ENCODE measurements at regions not wholly inside any gene's neighbourhood (a gene's known extent, or its start where the extent isn't known, plus 50 kb on each side); places are given as distances from the start of the nearest gene placed in this dataset.

GRCh38 chr16:17566656-17567450 is 96.1 kb upstream of the XYLT1 start:
- H3K4me3 ChIP-seq (ENCODE audit: insufficient read length, low read depth): no peak overlapping the region
- H3K36me3 ChIP-seq (ENCODE audit: insufficient read depth, insufficient read length, low read length): no peaks in the 10 kb centered on the region
- DNase-seq (ENCODE audit: low read depth, low spot score): no peak
- no peaks in the 10 kb centered on the region for H3K27me3 ChIP-seq (ENCODE audit: insufficient read depth, insufficient read length)
- H3K9me3 ChIP-seq (ENCODE audit: insufficient read depth, low read length): no peaks in the 10 kb centered on the region
- no peaks in the 10 kb centered on the region for H3K4me1 ChIP-seq (ENCODE audit: insufficient read depth, insufficient read length)
- H3K9ac ChIP-seq (ENCODE audit: insufficient read length, low read depth): no peak overlapping the region
- no peak for TF ChIP-seq ZNF274 (IDR thresholded peaks at IDR 0.05; ENCODE audit: low read depth, low read length)
- TF ChIP-seq SUZ12 (IDR thresholded peaks at IDR 0.05; ENCODE audit: extremely low read depth, insufficient read depth, insufficient read length): no peak
- TF ChIP-seq YY1 (IDR thresholded peaks at IDR 0.05; ENCODE audit: insufficient read depth, insufficient read length): no peak

- DNase-seq (ENCODE audit: low read depth, low spot score): no peak
- H3K9ac ChIP-seq (ENCODE audit: insufficient read length, low read depth): no peak overlapping the region
- no peaks in the 10 kb centered on the region for H3K4me1 ChIP-seq (ENCODE audit: insufficient read depth, insufficient read length)
- H3K9me3 ChIP-seq (ENCODE audit: insufficient read depth, low read length): no peaks in the 10 kb centered on the region
- no peak for TF ChIP-seq ZNF274 (IDR thresholded peaks at IDR 0.05; ENCODE audit: low read depth, low read length)
- no peak for TF ChIP-seq SUZ12 (IDR thresholded peaks at IDR 0.05; ENCODE audit: extremely low read depth, insufficient read depth, insufficient read length)
- no peak for TF ChIP-seq YY1 (IDR thresholded peaks at IDR 0.05; ENCODE audit: insufficient read depth, insufficient read length)
- no peak overlapping the region for H3K4me3 ChIP-seq (ENCODE audit: insufficient read length, low read depth)
- H3K27me3 ChIP-seq (ENCODE audit: insufficient read depth, insufficient read length): no peaks in the 10 kb centered on the region
- H3K36me3 ChIP-seq (ENCODE audit: insufficient read depth, insufficient read length, low read length): no peaks in the 10 kb centered on the region
Observed at GRCh38 chr16:17566075-17566474, 95.3 kb upstream of the XYLT1 start.

- no peaks in the 10 kb centered on the region for H3K36me3 ChIP-seq (ENCODE audit: insufficient read depth, insufficient read length, low read length)
- no peak overlapping the region for H3K9ac ChIP-seq (ENCODE audit: insufficient read length, low read depth)
- no peak for DNase-seq (ENCODE audit: low read depth, low spot score)
- H3K9me3 ChIP-seq (ENCODE audit: insufficient read depth, low read length): no peaks in the 10 kb centered on the region
- H3K27me3 ChIP-seq (ENCODE audit: insufficient read depth, insufficient read length): no peaks in the 10 kb centered on the region
- TF ChIP-seq SUZ12 (IDR thresholded peaks at IDR 0.05; ENCODE audit: extremely low read depth, insufficient read depth, insufficient read length): no peak
- no peak for TF ChIP-seq ZNF274 (IDR thresholded peaks at IDR 0.05; ENCODE audit: low read depth, low read length)
- no peak for TF ChIP-seq YY1 (IDR thresholded peaks at IDR 0.05; ENCODE audit: insufficient read depth, insufficient read length)
- no peaks in the 10 kb centered on the region for H3K4me1 ChIP-seq (ENCODE audit: insufficient read depth, insufficient read length)
- no peak overlapping the region for H3K4me3 ChIP-seq (ENCODE audit: insufficient read length, low read depth)
Observed at GRCh38 chr16:17565605-17566004, 94.8 kb upstream of the XYLT1 start.

- H3K36me3 ChIP-seq (ENCODE audit: insufficient read depth, insufficient read length, low read length): no peaks in the 10 kb centered on the region
- no peaks in the 10 kb centered on the region for H3K9me3 ChIP-seq (ENCODE audit: insufficient read depth, low read length)
- DNase-seq (ENCODE audit: low read depth, low spot score): no peak
- no peak overlapping the region for H3K4me3 ChIP-seq (ENCODE audit: insufficient read length, low read depth)
- no peaks in the 10 kb centered on the region for H3K4me1 ChIP-seq (ENCODE audit: insufficient read depth, insufficient read length)
- H3K9ac ChIP-seq (ENCODE audit: insufficient read length, low read depth): no peak overlapping the region
- no peaks in the 10 kb centered on the region for H3K27me3 ChIP-seq (ENCODE audit: insufficient read depth, insufficient read length)
- no peak for TF ChIP-seq SUZ12 (IDR thresholded peaks at IDR 0.05; ENCODE audit: extremely low read depth, insufficient read depth, insufficient read length)
- no peak for TF ChIP-seq ZNF274 (IDR thresholded peaks at IDR 0.05; ENCODE audit: low read depth, low read length)
- no peak for TF ChIP-seq YY1 (IDR thresholded peaks at IDR 0.05; ENCODE audit: insufficient read depth, insufficient read length)
Observed at GRCh38 chr16:17564856-17565255, 94.1 kb upstream of the XYLT1 start.

- Histone ChIP-seq H3K27me3 (ENCODE audit: insufficient read depth, insufficient read length) (no peaks in the 10 kb centered on the region), H3K4me1 (ENCODE audit: insufficient read depth, insufficient read length) (no peaks in the 10 kb centered on the region), H3K36me3 (ENCODE audit: insufficient read depth, insufficient read length, low read length) (no peaks in the 10 kb centered on the region), H3K9ac (ENCODE audit: insufficient read length, low read depth) (no peak overlapping the region), H3K9me3 (ENCODE audit: insufficient read depth, low read length) (no peaks in the 10 kb centered on the region), H3K4me3 (ENCODE audit: insufficient read length, low read depth) (no peak overlapping the region)
- TF ChIP-seq ZNF274 (IDR thresholded peaks at IDR 0.05; ENCODE audit: low read depth, low read length) (no peak), SUZ12 (IDR thresholded peaks at IDR 0.05; ENCODE audit: extremely low read depth, insufficient read depth, insufficient read length) (no peak), YY1 (IDR thresholded peaks at IDR 0.05; ENCODE audit: insufficient read depth, insufficient read length) (no peak)
- no peak for DNase-seq (ENCODE audit: low read depth, low spot score)
Observed at GRCh38 chr16:17563323-17564091, 92.7 kb upstream of the XYLT1 start.

- TF ChIP-seq YY1 (IDR thresholded peaks at IDR 0.05; ENCODE audit: insufficient read depth, insufficient read length): no peak
- no peak for TF ChIP-seq SUZ12 (IDR thresholded peaks at IDR 0.05; ENCODE audit: extremely low read depth, insufficient read depth, insufficient read length)
- TF ChIP-seq ZNF274 (IDR thresholded peaks at IDR 0.05; ENCODE audit: low read depth, low read length): no peak
- no peak overlapping the region for H3K4me3 ChIP-seq (ENCODE audit: insufficient read length, low read depth)
- no peak overlapping the region for H3K9ac ChIP-seq (ENCODE audit: insufficient read length, low read depth)
- H3K27me3 ChIP-seq (ENCODE audit: insufficient read depth, insufficient read length): no peaks in the 10 kb centered on the region
- no peak for DNase-seq (ENCODE audit: low read depth, low spot score)
- H3K9me3 ChIP-seq (ENCODE audit: insufficient read depth, low read length): no peaks in the 10 kb centered on the region
- H3K36me3 ChIP-seq (ENCODE audit: insufficient read depth, insufficient read length, low read length): no peaks in the 10 kb centered on the region
- no peaks in the 10 kb centered on the region for H3K4me1 ChIP-seq (ENCODE audit: insufficient read depth, insufficient read length)
Observed at GRCh38 chr16:17561056-17561455, 90.3 kb upstream of the XYLT1 start.

- no peaks in the 10 kb centered on the region for H3K36me3 ChIP-seq (ENCODE audit: insufficient read depth, insufficient read length, low read length)
- H3K27me3 ChIP-seq (ENCODE audit: insufficient read depth, insufficient read length): no peaks in the 10 kb centered on the region
- TF ChIP-seq YY1 (IDR thresholded peaks at IDR 0.05; ENCODE audit: insufficient read depth, insufficient read length) (no peak), SUZ12 (IDR thresholded peaks at IDR 0.05; ENCODE audit: extremely low read depth, insufficient read depth, insufficient read length) (no peak), ZNF274 (IDR thresholded peaks at IDR 0.05; ENCODE audit: low read depth, low read length) (no peak)
- H3K4me1 ChIP-seq (ENCODE audit: insufficient read depth, insufficient read length): no peaks in the 10 kb centered on the region
- no peak overlapping the region for H3K9ac ChIP-seq (ENCODE audit: insufficient read length, low read depth)
- no peak for DNase-seq (ENCODE audit: low read depth, low spot score)
- no peak overlapping the region for H3K4me3 ChIP-seq (ENCODE audit: insufficient read length, low read depth)
- no peaks in the 10 kb centered on the region for H3K9me3 ChIP-seq (ENCODE audit: insufficient read depth, low read length)
Observed at GRCh38 chr16:17560548-17560947, 89.8 kb upstream of the XYLT1 start.
